HFFc6 (cell line): ENCODE measurements at regions not wholly inside any gene's neighbourhood (a gene's known extent, or its start where the extent isn't known, plus 50 kb on each side); places are given as distances from the start of the nearest gene placed in this dataset.
"Not testable (repeated sequence)": the region's sequence is repeated elsewhere in the genome, so short reads cannot be mapped to it uniquely, and the experiment has no call there.

ENCODE experiments used
- DNase-seq: peaks from one replicate; pipeline ENCODE4 v3.0.0-alpha.2; 2018
- H3K27ac Mint-ChIP-seq: 2 replicates; pipeline ENCODE4 v1.8.0; 2020; ENCODE audit warnings: mild to moderate bottlenecking, mixed read lengths
- H3K27me3 Mint-ChIP-seq: 2 replicates; pipeline ENCODE4 v1.8.0; 2021; ENCODE audit warnings: mild to moderate bottlenecking, moderate library complexity, mixed read lengths; ENCODE audit not compliant: insufficient read depth
- H3K36me3 Mint-ChIP-seq: 2 replicates; pipeline ENCODE4 v1.8.0; 2021; ENCODE audit warnings: low read depth, mixed read lengths
- H3K4me1 Mint-ChIP-seq: 2 replicates; pipeline ENCODE4 v1.8.0; 2020; ENCODE audit warnings: low read depth, mixed read lengths
- H3K4me3 Mint-ChIP-seq: 2 replicates; pipeline ENCODE4 v1.8.0; 2020; ENCODE audit warnings: mild to moderate bottlenecking, moderate library complexity, mixed read lengths
- H3K9me3 Mint-ChIP-seq: 2 replicates; pipeline ENCODE4 v1.8.0; 2020; ENCODE audit warnings: mild to moderate bottlenecking, mixed read lengths
- TF ChIP-seq, protein P1 (sequence below): fragments of 200-600 bp; sonication (generic); IDR thresholded peaks from 2 replicates; pipeline ENCODE4 v1.5.0; 2021; ENCODE audit warnings: antibody characterized with exemption, mild to moderate bottlenecking

DNA sequence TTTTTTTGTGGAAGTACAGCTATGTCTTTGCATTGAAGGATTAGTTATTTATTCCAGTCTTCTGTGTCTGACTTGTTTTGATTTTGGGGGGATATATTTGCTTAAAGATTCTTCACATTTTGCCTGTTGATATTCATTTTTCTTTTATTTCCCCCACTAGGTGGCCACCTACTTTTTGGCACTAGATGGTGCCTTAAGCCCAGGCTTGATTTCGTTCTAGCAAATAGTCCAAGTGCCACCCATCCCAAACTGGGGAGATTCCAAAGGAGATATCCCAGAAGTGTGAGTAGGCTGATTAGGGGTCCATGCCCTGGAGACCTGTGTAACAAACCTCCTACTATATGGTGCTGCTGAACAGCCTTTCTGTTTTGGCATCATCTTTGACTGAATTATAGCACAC, 80.0 kb upstream of the SPATA16 start:
- no peak overlapping the region for H3K27ac Mint-ChIP-seq
- peaks cover 12% of the 10 kb centered on the region; the same call in 1 of the 2 replicates for H3K9me3 Mint-ChIP-seq
- TF ChIP-seq, protein P1, sequence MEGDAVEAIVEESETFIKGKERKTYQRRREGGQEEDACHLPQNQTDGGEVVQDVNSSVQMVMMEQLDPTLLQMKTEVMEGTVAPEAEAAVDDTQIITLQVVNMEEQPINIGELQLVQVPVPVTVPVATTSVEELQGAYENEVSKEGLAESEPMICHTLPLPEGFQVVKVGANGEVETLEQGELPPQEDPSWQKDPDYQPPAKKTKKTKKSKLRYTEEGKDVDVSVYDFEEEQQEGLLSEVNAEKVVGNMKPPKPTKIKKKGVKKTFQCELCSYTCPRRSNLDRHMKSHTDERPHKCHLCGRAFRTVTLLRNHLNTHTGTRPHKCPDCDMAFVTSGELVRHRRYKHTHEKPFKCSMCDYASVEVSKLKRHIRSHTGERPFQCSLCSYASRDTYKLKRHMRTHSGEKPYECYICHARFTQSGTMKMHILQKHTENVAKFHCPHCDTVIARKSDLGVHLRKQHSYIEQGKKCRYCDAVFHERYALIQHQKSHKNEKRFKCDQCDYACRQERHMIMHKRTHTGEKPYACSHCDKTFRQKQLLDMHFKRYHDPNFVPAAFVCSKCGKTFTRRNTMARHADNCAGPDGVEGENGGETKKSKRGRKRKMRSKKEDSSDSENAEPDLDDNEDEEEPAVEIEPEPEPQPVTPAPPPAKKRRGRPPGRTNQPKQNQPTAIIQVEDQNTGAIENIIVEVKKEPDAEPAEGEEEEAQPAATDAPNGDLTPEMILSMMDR = peak; percentile 66
- no peak overlapping the region for H3K4me3 Mint-ChIP-seq
- no peaks in the 10 kb centered on the region; the same call in 1 of the 2 replicates for H3K4me1 Mint-ChIP-seq
- DNase-seq = no peak
- no peaks in the 10 kb centered on the region for H3K36me3 Mint-ChIP-seq
- H3K27me3 Mint-ChIP-seq = peaks cover 2% of the 10 kb centered on the region; the same call in 1 of the 2 replicates

DNA sequence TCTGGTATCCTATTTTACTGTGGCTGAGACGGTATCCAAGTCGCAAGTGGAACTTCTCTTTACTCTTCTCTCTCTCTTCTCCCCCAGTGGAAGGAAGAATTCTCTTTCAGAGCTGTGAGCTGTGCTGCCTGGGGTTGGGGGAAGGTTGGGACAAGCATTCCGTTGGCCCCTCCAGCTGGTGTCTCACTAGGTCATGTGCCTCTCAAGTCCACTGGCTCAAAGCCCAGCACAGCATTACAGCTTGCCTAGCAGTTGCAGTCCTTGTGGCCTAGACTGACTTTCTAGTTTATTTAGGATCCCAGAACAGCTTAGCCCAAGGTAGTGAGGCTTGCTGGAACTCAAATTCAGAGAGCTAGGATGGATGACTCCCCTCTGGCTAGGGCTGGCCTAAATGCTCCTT, 76.1 kb upstream of the SPATA16 start:
- no peaks in the 10 kb centered on the region for H3K36me3 Mint-ChIP-seq
- no peaks in the 10 kb centered on the region; the same call in 1 of the 2 replicates for H3K4me1 Mint-ChIP-seq
- H3K4me3 Mint-ChIP-seq = no peak overlapping the region
- TF ChIP-seq, protein P1 = no peak
- peaks cover 2% of the 10 kb centered on the region; the same call in 1 of the 2 replicates for H3K27me3 Mint-ChIP-seq
- no peak for DNase-seq
- H3K9me3 Mint-ChIP-seq = peaks cover 23% of the 10 kb centered on the region; the same call in 1 of the 2 replicates
- H3K27ac Mint-ChIP-seq = no peak overlapping the region

- Mint-ChIP-seq H3K27me3 (peaks cover 2% of the 10 kb centered on the region; the same call in 1 of the 2 replicates), H3K4me1 (no peaks in the 10 kb centered on the region; the same call in 1 of the 2 replicates), H3K27ac (no peak overlapping the region), H3K4me3 (no peak overlapping the region), H3K36me3 (no peaks in the 10 kb centered on the region), H3K9me3 (peaks cover 24% of the 10 kb centered on the region)
- DNase-seq = no peak
- TF ChIP-seq, protein P1 = no peak
Observed at GRCh38 chr3:173216063-173216462, 75.0 kb upstream of the SPATA16 start.

DNA sequence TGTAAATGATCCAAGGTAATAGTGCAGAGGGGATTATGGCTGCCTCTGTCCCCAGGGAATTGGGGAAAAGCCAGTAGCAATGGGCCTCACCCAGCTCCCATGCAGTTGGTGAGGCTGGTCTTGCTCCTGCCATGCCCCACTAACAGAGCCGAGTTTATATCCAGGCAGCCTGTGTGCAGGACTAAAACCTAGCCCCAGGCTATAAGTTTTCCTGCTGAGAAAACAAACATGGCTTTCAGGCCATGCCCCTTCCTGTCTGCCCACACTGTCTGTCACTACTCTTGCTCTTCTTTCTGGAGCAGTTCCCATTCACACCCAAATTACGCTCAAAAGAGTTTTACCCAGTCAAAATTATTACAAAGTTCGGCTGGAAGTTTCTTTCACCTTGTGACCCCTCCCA, 73.5 kb upstream of the SPATA16 start:
- TF ChIP-seq, protein P1 = no peak
- no peak for DNase-seq
- peaks cover 23% of the 10 kb centered on the region for H3K9me3 Mint-ChIP-seq
- peaks cover 2% of the 10 kb centered on the region; the same call in 1 of the 2 replicates for H3K27me3 Mint-ChIP-seq
- H3K4me3 Mint-ChIP-seq = no peak overlapping the region
- no peak overlapping the region for H3K27ac Mint-ChIP-seq
- H3K36me3 Mint-ChIP-seq = no peaks in the 10 kb centered on the region
- no peaks in the 10 kb centered on the region; the same call in 1 of the 2 replicates for H3K4me1 Mint-ChIP-seq

- H3K9me3 Mint-ChIP-seq = peaks cover 48% of the 10 kb centered on the region
- no peaks in the 10 kb centered on the region for H3K36me3 Mint-ChIP-seq
- H3K27ac Mint-ChIP-seq = no peak overlapping the region
- DNase-seq = no peak
- no peaks in the 10 kb centered on the region; the same call in 1 of the 2 replicates for H3K27me3 Mint-ChIP-seq
- no peak overlapping the region for H3K4me3 Mint-ChIP-seq
- H3K4me1 Mint-ChIP-seq = no peaks in the 10 kb centered on the region
- TF ChIP-seq, protein P1 = no peak
Observed at GRCh38 chr3:173199568-173199967, 58.5 kb upstream of the SPATA16 start.

- peaks cover 47% of the 10 kb centered on the region for H3K9me3 Mint-ChIP-seq
- H3K27me3 Mint-ChIP-seq, H3K4me1 Mint-ChIP-seq, H3K27ac Mint-ChIP-seq, H3K4me3 Mint-ChIP-seq, DNase-seq, H3K36me3 Mint-ChIP-seq: not testable (repeated sequence)
Observed at GRCh38 chr3:173194868-173195267, 53.8 kb upstream of the SPATA16 start.
